GM18867 (cell line): ENCODE measurements at regions not wholly inside any gene's neighbourhood (a gene's known extent, or its start where the extent isn't known, plus 50 kb on each side); places are given as distances from the start of the nearest gene placed in this dataset.
A peak's percentile ranks its signal among the peaks of the same experiment; 100 is the strongest.

Experiments
- ATAC-seq: cut with Tn5 transposase; IDR thresholded peaks from one replicate; pipeline ENCODE4 v1.9.1; 2021; ENCODE audit warnings: mild to moderate bottlenecking, moderate library complexity; ENCODE audit not compliant: unreplicated experiment

GRCh38 chr3:189554868-189555557, 76.2 kb upstream of the TP63 start:
- no peak for ATAC-seq

- no peak for ATAC-seq
These were observed 75.7 kb upstream of the TP63 start for GRCh38 chr3:189555558-189555881.

- ATAC-seq: no peak
These were observed 73.4 kb upstream of the TP63 start for GRCh38 chr3:189557824-189558223.

GRCh38 chr3:189561256-189561655, 69.9 kb upstream of the TP63 start:
- no peak for ATAC-seq

GRCh38 chr3:189563853-189564563, 67.2 kb upstream of the TP63 start:
- peak; percentile 84 for ATAC-seq

- no peak for ATAC-seq
These were observed 64.5 kb upstream of the TP63 start for GRCh38 chr3:189566550-189567130.

GRCh38 chr3:189567322-189567721, 63.9 kb upstream of the TP63 start:
- no peak for ATAC-seq

GRCh38 chr3:189567766-189568420, 63.3 kb upstream of the TP63 start:
- ATAC-seq: peak; percentile 34

GRCh38 chr3:189568961-189569360, 62.2 kb upstream of the TP63 start:
- ATAC-seq: no peak

GRCh38 chr3:189569473-189569872, 61.7 kb upstream of the TP63 start:
- no peak for ATAC-seq

- peak; percentile 69 for ATAC-seq
These were observed 60.3 kb upstream of the TP63 start for GRCh38 chr3:189570916-189571315.

GRCh38 chr3:189572249-189572648, 58.9 kb upstream of the TP63 start:
- ATAC-seq: no peak

- ATAC-seq: peak; percentile 42
These were observed 58.2 kb upstream of the TP63 start for GRCh38 chr3:189573004-189573403.

GRCh38 chr3:189576486-189576885, 54.7 kb upstream of the TP63 start:
- no peak for ATAC-seq

- ATAC-seq: no peak
These were observed 53.9 kb upstream of the TP63 start for GRCh38 chr3:189577050-189577951.

- no peak for ATAC-seq
These were observed 51.0 kb upstream of the TP63 start for GRCh38 chr3:189580190-189580589.
